Hematopoietic multipotent progenitor cell treated with erythropoietin and hydrocortisone succinate and interleukin-3 and kit ligand, for 17 days (in vitro differentiated cells): ENCODE measurements at regions not wholly inside any gene's neighbourhood (a gene's known extent, or its start where the extent isn't known, plus 50 kb on each side); places are given as distances from the start of the nearest gene placed in this dataset.
"Not testable (repeated sequence)": the region's sequence is repeated elsewhere in the genome, so short reads cannot be mapped to it uniquely, and the experiment has no call there.

Experiments used
- DNase-seq: peaks from one replicate; pipeline ENCODE4 v3.0.0-alpha.2; 2015; ENCODE audit warnings: low spot score

GRCh38 chr6:43999628-44000027 is 127.6 kb downstream of the MRPL14 start:
- DNase-seq: no peak

- not testable (repeated sequence) for DNase-seq
Observed at GRCh38 chr6:43998592-43999243, 128.5 kb downstream of the MRPL14 start.

GRCh38 chr6:43997990-43998585 is 129.2 kb downstream of the MRPL14 start:
- not testable (repeated sequence) for DNase-seq

- DNase-seq: no peak
Observed at GRCh38 chr6:43997345-43997677, 129.9 kb downstream of the MRPL14 start.

GRCh38 chr6:43996618-43997344 is 130.5 kb downstream of the MRPL14 start:
- DNase-seq: no peak

- DNase-seq: no peak
Observed at GRCh38 chr6:43995137-43995536, 132.1 kb downstream of the MRPL14 start.

GRCh38 chr6:43993881-43994523 is 133.2 kb downstream of the MRPL14 start:
- no peak for DNase-seq

- DNase-seq: no peak
Observed at GRCh38 chr6:43992783-43993644, 134.2 kb downstream of the MRPL14 start.

- DNase-seq: no peak
Observed at GRCh38 chr6:43992126-43992663, 135.1 kb downstream of the MRPL14 start.

- DNase-seq: no peak
Observed at GRCh38 chr6:43990627-43991619, 136.3 kb downstream of the MRPL14 start.

GRCh38 chr6:43990275-43990626 is 137.0 kb downstream of the MRPL14 start:
- DNase-seq: no peak

GRCh38 chr6:43989581-43990146 is 137.6 kb downstream of the MRPL14 start:
- no peak for DNase-seq

- no peak for DNase-seq
Observed at GRCh38 chr6:43988801-43989200, 138.5 kb downstream of the MRPL14 start.

- no peak for DNase-seq
Observed at GRCh38 chr6:43987838-43988439, 139.3 kb downstream of the MRPL14 start.

- DNase-seq: no peak
Observed at GRCh38 chr6:43986177-43986825, 141.0 kb downstream of the MRPL14 start.

GRCh38 chr6:43985329-43985728 is 141.9 kb downstream of the MRPL14 start:
- no peak for DNase-seq

GRCh38 chr6:43984442-43985321 is 142.6 kb downstream of the MRPL14 start:
- DNase-seq: no peak

- DNase-seq: no peak
Observed at GRCh38 chr6:43983632-43984031, 143.6 kb downstream of the MRPL14 start.
